ENCODE measurements at regions not wholly inside any gene's neighbourhood (a gene's known extent, or its start where the extent isn't known, plus 50 kb on each side); places are given as distances from the start of the nearest gene placed in this dataset.

DNA sequence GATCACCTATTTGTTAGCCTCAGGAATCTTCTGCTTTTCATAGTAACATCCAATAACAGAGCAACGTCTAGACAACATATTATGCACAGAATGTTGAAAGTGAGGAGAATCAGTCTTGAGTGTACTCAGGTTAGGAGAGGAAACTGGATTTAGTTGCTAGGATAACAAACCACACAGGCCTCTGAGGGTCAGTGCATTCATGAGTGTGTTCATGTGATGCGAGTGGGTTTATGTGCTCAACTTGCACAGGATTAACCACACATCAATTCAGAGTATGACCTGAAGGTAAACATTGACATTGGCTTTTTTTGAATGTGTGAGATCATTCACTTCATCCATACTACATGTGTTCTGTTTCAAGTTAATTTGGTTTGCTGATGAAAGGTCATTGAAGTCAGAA, 287.6 kb downstream of the DIPK2A start:
- Mint-ChIP-seq H3K27ac (no peak overlapping the region), H3K27me3 (ENCODE audit: insufficient read depth) (no peaks in the 10 kb centered on the region), H3K4me1 (no peaks in the 10 kb centered on the region), H3K36me3 (ENCODE audit: low read depth) (no peaks in the 10 kb centered on the region), H3K9me3 (no peaks in the 10 kb centered on the region), H3K4me3 (no peak overlapping the region)
- Histone ChIP-seq H3K27me3 (ENCODE audit: control insufficient read depth, insufficient read depth, low read length, poor library complexity, severe bottlenecking) (no peaks in the 10 kb centered on the region), H3K9me3 (ENCODE audit: control insufficient read depth, low read length) (no peaks in the 10 kb centered on the region), H3K36me3 (ENCODE audit: control insufficient read depth, insufficient read depth, low read length) (no peaks in the 10 kb centered on the region), H3K4me1 (ENCODE audit: control insufficient read depth, insufficient read depth, low read length) (no peaks in the 10 kb centered on the region), H3K9ac (ENCODE audit: extremely low read depth, low read length, poor library complexity, severe bottlenecking) (no peak overlapping the region), H3K4me3 (ENCODE audit: low read length) (no peak overlapping the region), H3K27ac (ENCODE audit: low read depth, low read length) (no peak overlapping the region)
- 75 to 100% methylated on average over 1 to 2 of the region's 2 CpGs for WGBS, 2 experiments (ENCODE audit: insufficient coverage in 1 of 2, insufficient read length in 1 of 2)
- no peak for DNase-seq
- TF ChIP-seq, protein P1, sequence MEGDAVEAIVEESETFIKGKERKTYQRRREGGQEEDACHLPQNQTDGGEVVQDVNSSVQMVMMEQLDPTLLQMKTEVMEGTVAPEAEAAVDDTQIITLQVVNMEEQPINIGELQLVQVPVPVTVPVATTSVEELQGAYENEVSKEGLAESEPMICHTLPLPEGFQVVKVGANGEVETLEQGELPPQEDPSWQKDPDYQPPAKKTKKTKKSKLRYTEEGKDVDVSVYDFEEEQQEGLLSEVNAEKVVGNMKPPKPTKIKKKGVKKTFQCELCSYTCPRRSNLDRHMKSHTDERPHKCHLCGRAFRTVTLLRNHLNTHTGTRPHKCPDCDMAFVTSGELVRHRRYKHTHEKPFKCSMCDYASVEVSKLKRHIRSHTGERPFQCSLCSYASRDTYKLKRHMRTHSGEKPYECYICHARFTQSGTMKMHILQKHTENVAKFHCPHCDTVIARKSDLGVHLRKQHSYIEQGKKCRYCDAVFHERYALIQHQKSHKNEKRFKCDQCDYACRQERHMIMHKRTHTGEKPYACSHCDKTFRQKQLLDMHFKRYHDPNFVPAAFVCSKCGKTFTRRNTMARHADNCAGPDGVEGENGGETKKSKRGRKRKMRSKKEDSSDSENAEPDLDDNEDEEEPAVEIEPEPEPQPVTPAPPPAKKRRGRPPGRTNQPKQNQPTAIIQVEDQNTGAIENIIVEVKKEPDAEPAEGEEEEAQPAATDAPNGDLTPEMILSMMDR (conservative IDR thresholded peaks at IDR 0.05): no peak

DNA sequence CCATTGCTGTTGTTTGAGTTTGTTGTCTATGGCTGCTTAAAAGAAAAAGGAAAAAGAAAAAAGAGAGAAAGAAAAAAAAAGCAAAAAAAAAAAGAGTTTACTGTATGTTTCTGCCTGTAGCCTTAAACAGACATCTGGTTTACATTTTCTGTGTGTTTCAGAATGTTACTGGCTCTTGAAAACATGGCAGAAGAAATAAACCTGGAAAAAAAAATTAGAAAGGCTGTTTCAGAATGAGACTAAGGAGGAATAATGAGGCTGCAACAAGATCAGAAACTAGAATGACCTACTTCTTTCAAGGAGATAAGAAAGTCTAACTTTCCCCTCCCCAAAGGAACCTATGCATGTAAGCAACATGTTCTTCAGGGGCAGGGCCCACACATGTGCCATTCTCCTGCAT, 292.1 kb downstream of the DIPK2A start:
- no peak overlapping the region for H3K27ac Mint-ChIP-seq
- H3K4me1 ChIP-seq (ENCODE audit: control insufficient read depth, insufficient read depth, low read length): no peaks in the 10 kb centered on the region
- no peaks in the 10 kb centered on the region for H3K27me3 Mint-ChIP-seq (ENCODE audit: insufficient read depth)
- no peak overlapping the region for H3K27ac ChIP-seq (ENCODE audit: low read depth, low read length)
- H3K4me3 ChIP-seq (ENCODE audit: low read length): no peak overlapping the region
- TF ChIP-seq, protein P1 (conservative IDR thresholded peaks at IDR 0.05): no peak
- H3K9ac ChIP-seq (ENCODE audit: extremely low read depth, low read length, poor library complexity, severe bottlenecking): no peak overlapping the region
- H3K4me1 Mint-ChIP-seq: no peaks in the 10 kb centered on the region
- H3K36me3 Mint-ChIP-seq (ENCODE audit: low read depth): no peaks in the 10 kb centered on the region
- H3K36me3 ChIP-seq (ENCODE audit: control insufficient read depth, insufficient read depth, low read length): no peaks in the 10 kb centered on the region
- no peak overlapping the region for H3K4me3 Mint-ChIP-seq
- no peaks in the 10 kb centered on the region for H3K9me3 Mint-ChIP-seq
- H3K9me3 ChIP-seq (ENCODE audit: control insufficient read depth, low read length): no peaks in the 10 kb centered on the region
- no peak for DNase-seq
- H3K27me3 ChIP-seq (ENCODE audit: control insufficient read depth, insufficient read depth, low read length, poor library complexity, severe bottlenecking): no peaks in the 10 kb centered on the region

DNA sequence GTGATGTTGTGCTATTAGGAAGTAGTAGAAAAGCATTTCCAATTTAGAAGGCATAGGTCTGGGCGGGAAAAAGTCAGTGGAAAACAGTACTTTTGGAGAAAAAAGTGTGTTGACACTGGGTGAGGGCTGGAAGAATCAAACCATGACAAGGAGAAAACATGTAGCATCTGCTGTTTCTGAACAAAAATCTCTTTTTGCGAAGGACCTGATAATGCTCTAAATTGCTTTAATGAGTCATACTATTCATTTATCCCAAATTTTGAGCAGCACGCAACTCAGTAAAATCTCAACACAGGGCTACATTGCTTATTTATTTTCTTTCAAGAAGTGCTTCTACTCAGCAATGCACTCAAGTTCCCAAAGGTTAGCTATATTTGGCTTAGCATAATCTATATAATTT, 292.7 kb downstream of the DIPK2A start:
- Histone ChIP-seq H3K9me3 (ENCODE audit: control insufficient read depth, low read length) (no peaks in the 10 kb centered on the region), H3K36me3 (ENCODE audit: control insufficient read depth, insufficient read depth, low read length) (no peaks in the 10 kb centered on the region), H3K9ac (ENCODE audit: extremely low read depth, low read length, poor library complexity, severe bottlenecking) (no peak overlapping the region), H3K4me1 (ENCODE audit: control insufficient read depth, insufficient read depth, low read length) (no peaks in the 10 kb centered on the region), H3K4me3 (ENCODE audit: low read length) (no peak overlapping the region), H3K27ac (ENCODE audit: low read depth, low read length) (no peak overlapping the region), H3K27me3 (ENCODE audit: control insufficient read depth, insufficient read depth, low read length, poor library complexity, severe bottlenecking) (no peaks in the 10 kb centered on the region)
- no peak overlapping the region for H3K4me3 Mint-ChIP-seq
- H3K27me3 Mint-ChIP-seq (ENCODE audit: insufficient read depth): no peaks in the 10 kb centered on the region
- H3K27ac Mint-ChIP-seq: no peak overlapping the region
- no peaks in the 10 kb centered on the region for H3K4me1 Mint-ChIP-seq
- no peak for DNase-seq
- TF ChIP-seq, protein P1 (conservative IDR thresholded peaks at IDR 0.05): no peak
- WGBS, 2 experiments (ENCODE audit: insufficient coverage in 1 of 2, insufficient read length in 1 of 2): 93% methylated on average over 3 of the region's 3 CpGs
- no peaks in the 10 kb centered on the region for H3K36me3 Mint-ChIP-seq (ENCODE audit: low read depth)
- H3K9me3 Mint-ChIP-seq: no peaks in the 10 kb centered on the region
